HG02970 (cell line): ENCODE measurements at regions not wholly inside any gene's neighbourhood (a gene's known extent, or its start where the extent isn't known, plus 50 kb on each side); places are given as distances from the start of the nearest gene placed in this dataset.
"Not testable (repeated sequence)": the region's sequence is repeated elsewhere in the genome, so short reads cannot be mapped to it uniquely, and the experiment has no call there.

Experiments
- ATAC-seq: cut with Tn5 transposase; IDR thresholded peaks from one replicate; pipeline ENCODE4 v1.9.1; 2021; ENCODE audit warnings: mild to moderate bottlenecking, moderate library complexity, moderate number of reproducible peaks; ENCODE audit not compliant: unreplicated experiment, low FRiP score

GRCh38 chr15:45804028-45804427 is 169.2 kb downstream of the SQOR start:
- ATAC-seq, result no peak

GRCh38 chr15:45810201-45810600 is 175.4 kb downstream of the SQOR start:
- ATAC-seq, result no peak

- ATAC-seq, result no peak
These were observed 177.4 kb downstream of the SQOR start for GRCh38 chr15:45812200-45812599.

GRCh38 chr15:45817578-45817977 is 182.7 kb downstream of the SQOR start:
- not testable (repeated sequence) for ATAC-seq

GRCh38 chr15:45821390-45821789 is 186.6 kb downstream of the SQOR start:
- ATAC-seq, result no peak

- ATAC-seq, result not testable (repeated sequence)
These were observed 188.1 kb downstream of the SQOR start for GRCh38 chr15:45822968-45823367.

GRCh38 chr15:45827275-45827674 is 192.4 kb downstream of the SQOR start:
- ATAC-seq, result no peak

- ATAC-seq, result no peak
These were observed 192.9 kb downstream of the SQOR start for GRCh38 chr15:45827766-45828165.

GRCh38 chr15:45829336-45830153 is 194.7 kb downstream of the SQOR start:
- ATAC-seq, result no peak

GRCh38 chr15:45831787-45832186 is 197.0 kb downstream of the SQOR start:
- ATAC-seq, result no peak

- no peak for ATAC-seq
These were observed 199.8 kb downstream of the SQOR start for GRCh38 chr15:45834622-45835021.

- ATAC-seq, result no peak
These were observed 207.3 kb downstream of the SQOR start for GRCh38 chr15:45842151-45842550.

- no peak for ATAC-seq
These were observed 212.8 kb downstream of the SQOR start for GRCh38 chr15:45847645-45848044.

GRCh38 chr15:45849136-45849535 is 214.3 kb downstream of the SQOR start:
- no peak for ATAC-seq

- ATAC-seq, result no peak
These were observed 219.8 kb downstream of the SQOR start for GRCh38 chr15:45854455-45855202.

GRCh38 chr15:45855210-45855906 is 220.5 kb downstream of the SQOR start:
- ATAC-seq, result no peak

- ATAC-seq, result no peak
These were observed 221.2 kb downstream of the SQOR start for GRCh38 chr15:45855907-45856579.

- ATAC-seq, result no peak
These were observed 222.5 kb downstream of the SQOR start for GRCh38 chr15:45857291-45857690.

- ATAC-seq, result no peak
These were observed 223.7 kb downstream of the SQOR start for GRCh38 chr15:45858491-45858890.

- no peak for ATAC-seq
These were observed 227.2 kb downstream of the SQOR start for GRCh38 chr15:45862034-45862433.
